Ramos (cell line): ENCODE measurements at regions not wholly inside any gene's neighbourhood (a gene's known extent, or its start where the extent isn't known, plus 50 kb on each side); places are given as distances from the start of the nearest gene placed in this dataset.
"Not testable (repeated sequence)": the region's sequence is repeated elsewhere in the genome, so short reads cannot be mapped to it uniquely, and the experiment has no call there.

ENCODE experiments used
- in situ Hi-C: fragments of 300-500 bp; cut with MboI; formaldehyde crosslinking; loops from one replicate; pipeline ENCODE4 v1.14.3; 2022; ENCODE audit warnings: low sequenced_read_pairs; ENCODE audit not compliant: unreplicated experiment

GRCh38 chr14:30348445-30348844 lies 210.5 kb upstream of the G2E3 start:
- in situ Hi-C loops = no loop called here

DNA sequence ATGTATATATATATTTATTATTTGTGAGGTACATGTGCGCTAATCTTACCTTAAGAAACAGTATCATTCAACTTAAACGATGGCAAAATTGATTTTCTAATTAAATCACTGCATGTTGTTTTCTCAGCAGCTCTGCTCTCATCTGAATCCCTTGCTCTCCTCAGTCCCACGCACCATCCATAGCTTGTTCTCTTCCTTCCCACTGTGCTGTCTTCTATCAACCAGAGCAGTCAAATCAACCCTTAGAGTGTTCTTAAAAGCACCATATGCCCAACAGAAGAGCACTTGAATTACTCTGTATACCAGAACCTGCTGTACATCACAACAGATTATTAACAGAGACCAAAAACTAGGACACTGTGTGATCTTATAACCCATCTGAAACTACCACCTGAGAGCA lies 209.4 kb upstream of the G2E3 start:
- in situ Hi-C loops = no loop called here

DNA sequence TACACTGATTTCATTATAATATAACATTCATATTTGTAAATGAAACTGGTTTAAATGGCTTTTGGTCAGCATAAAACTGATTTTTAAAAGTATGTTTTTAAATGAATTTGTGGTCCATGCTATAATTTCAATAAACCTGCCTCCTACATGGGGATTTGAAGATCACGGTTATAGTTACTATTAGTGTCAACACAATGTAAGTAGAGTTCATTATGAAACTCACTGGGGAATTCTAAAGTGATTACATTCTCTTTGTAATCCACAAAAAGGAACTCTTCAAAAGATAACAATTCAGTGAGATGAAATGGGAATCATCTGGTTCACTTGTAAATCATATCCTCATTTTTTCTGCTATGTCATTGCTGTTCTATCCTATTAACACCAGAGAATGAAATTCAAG lies 204.5 kb upstream of the G2E3 start:
- in situ Hi-C loops = no loop called here

DNA sequence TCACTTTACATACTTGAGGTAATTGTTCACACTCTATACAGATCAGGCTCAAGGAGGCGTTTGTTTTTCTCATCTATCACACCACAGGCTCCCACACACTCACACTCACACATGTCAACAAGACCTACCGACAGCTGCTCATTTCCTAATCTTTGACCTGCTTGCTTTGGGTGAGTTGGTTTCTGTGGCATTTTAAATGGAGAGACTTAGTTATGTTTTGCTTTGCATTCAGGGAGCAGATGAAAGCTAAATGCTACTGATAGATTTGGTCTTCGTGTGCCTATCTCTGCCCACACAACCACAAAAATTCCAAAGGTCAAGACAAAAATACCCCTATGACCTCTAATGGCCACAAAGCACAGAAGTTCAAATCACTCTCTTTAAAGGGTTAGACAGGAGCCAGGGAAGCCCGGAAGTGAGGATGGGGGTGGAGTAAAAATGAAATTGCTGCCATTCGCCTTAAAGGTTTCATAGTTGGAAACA lies 203.5 kb upstream of the G2E3 start:
- in situ Hi-C loops = no loop called here

DNA sequence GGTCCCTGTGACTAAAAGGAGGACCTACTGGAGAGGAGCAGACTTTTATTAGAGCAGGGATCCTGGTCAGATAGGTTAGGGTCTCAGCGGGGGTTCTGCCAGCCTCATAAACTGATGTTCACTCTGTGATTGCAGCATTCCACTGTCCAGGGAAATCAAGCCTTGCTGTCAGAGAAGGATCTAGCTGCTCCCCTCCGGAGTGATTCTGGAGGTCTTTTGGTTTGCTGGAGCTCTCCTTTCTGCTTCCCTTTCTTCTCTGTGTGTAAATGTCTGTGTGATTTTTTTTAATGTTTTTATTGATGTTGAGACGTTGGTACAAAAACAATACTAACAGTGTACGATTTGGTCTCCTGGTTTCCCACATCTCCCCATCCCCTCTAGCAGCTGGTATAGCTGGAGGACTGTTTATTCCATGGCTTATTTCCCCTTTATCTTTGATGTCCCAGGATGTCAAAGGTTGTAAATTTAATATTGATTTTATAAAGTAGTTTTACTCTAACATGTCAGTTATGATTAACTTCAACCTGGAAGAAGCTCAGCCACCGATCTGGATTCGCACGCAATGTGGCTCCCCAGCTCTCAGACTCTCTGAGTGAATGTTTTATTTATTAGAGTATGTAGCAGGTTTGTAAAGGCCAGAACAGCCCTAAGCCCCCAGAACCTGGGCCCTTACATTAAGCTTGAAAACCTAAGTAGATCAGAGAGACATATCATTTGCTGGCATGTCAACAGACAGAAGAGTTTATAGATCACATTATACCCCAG lies 202.3 kb upstream of the G2E3 start:
- in situ Hi-C loops = no loop called here

- in situ Hi-C loops = no loop called here
Observed at GRCh38 chr14:30357791-30358190, 201.2 kb upstream of the G2E3 start.

GRCh38 chr14:30362369-30363218 lies 196.4 kb upstream of the G2E3 start:
- in situ Hi-C loops = no loop called here

GRCh38 chr14:30363219-30363880 lies 195.6 kb upstream of the G2E3 start:
- in situ Hi-C loops = not testable (repeated sequence)

- in situ Hi-C loops = no loop called here
Observed at GRCh38 chr14:30369502-30370180, 189.3 kb upstream of the G2E3 start.

DNA sequence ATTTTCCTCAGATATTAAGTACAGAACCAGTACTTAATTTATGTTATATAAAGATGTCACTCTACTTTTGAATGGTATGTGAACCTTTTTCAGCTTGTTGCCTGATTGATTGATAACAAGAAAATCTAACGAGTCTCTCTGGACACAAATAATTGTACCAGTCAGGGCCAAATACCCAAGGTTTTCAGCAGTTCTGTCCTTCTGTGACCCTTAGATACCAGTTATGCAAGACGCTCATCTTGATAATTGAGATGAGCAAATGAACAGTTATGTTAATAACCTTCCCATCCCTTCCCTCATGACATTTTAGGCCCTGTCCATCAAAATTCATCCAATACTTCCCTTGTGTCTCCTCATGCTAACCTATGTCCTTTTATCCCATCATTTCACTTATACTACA lies 185.9 kb upstream of the G2E3 start:
- in situ Hi-C loops = no loop called here

- in situ Hi-C loops = no loop called here
Observed at GRCh38 chr14:30373526-30373925, 185.4 kb upstream of the G2E3 start.

DNA sequence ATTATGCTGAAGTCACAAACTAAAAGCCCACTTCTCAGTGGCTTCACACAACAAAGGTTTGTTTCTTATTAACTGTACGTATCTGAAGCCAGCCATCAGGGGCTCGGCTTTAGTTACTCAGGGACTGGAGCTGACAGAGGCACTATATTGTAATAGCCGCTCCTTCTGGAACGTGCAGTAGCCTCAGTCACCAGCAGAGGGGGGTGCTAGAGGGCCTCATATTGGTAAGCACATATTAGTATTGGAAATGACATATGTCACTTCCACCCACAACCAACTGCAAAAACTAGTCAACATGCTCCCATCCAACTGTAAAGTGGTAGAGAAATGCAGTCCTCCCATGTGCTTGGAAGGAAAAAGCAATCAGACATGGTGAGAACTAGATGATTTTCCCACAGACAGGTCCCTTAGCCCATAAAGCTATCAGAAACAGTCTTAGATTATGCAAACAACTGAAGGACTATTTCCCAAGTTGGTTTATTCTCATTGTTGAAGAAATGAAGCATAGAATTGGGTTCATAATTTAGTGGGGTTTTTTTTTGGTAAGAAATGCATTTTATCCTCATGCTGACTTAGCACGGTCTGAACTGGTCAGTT lies 183.6 kb upstream of the G2E3 start:
- in situ Hi-C loops = no loop called here

DNA sequence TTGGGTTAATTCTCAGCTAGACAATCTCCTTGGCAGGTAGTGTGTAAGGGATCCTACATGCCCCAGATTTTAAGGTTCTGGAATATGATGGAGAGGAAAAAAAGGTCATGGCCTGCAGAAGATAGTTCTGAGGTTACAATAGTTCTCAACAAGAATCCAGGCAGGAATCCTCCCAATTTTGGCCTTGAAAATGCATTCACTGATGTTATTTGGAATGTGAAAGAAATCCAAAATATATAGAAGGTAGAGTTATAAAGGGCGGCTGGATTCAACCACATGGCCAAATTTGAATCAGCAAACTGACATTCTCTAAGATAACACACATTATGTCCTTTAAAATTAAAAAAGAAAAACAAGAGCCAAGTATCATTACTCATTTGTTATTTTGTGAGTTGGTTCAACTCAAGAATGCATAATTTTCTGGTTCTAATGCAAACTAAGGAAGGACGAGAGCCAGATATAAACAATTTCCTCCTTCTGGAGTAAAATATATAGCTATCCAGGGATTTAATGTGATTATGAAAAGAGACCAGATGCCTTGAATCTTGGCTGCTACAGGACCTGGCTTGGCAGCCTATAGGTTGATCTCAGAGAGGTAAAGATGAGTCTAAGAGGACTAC lies 177.0 kb upstream of the G2E3 start:
- in situ Hi-C loops = no loop called here

- in situ Hi-C loops = no loop called here
Observed at GRCh38 chr14:30385925-30386324, 173.0 kb upstream of the G2E3 start.

DNA sequence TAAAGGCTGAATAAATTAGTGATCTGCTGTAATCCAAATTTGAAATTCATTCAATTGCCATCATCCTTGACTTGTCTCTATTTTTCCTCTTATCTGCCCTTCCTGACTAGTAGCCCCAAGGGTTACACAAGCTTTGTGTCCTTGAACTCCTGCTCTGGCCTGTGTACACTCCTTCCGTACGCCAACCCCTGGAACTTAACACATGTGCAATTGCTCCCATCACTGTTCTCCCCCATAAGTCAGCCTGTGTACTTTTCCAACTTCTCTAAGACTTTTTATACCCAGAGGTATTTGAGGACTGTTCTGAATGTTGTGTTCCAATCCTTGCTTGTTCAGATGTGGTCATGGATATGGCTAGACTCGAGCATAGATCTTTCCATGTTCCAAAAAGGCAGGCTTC lies 171.1 kb upstream of the G2E3 start:
- in situ Hi-C loops = no loop called here

DNA sequence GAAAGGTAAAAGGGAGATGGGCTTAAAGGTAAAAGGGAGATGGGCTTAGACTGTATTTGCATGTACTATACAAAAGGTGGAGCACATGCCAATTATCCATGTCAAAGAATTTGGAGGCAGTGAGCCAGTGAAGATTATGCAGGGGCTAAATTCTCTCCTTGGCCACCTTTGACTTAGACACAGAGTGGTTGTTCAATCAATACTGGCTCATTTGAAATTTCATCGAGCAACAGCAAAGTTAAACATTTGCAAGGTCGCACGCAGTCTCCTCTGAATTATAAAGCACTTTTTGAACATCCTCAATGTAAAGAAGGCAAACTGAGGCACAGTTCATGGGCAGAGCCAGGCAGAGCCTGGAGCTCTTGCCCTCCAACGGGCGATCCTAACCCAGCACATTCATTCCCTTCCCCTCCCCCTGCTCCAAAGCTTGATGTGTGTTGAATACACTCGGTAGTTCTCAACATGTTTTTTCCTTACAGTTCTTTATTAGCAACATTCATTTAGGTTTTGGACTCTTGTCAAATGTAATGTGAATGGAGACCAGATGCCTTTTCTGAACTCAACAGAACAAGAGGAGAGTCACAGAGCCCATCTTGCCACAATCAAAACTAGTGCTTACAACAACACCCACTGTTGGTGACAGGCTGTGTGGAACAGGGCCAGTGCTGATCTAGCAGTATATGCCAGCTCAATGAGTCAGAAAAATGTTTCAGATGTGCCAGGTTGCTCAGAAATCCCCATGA lies 169.7 kb upstream of the G2E3 start:
- in situ Hi-C loops = no loop called here

GRCh38 chr14:30389877-30390385 lies 169.0 kb upstream of the G2E3 start:
- in situ Hi-C loops = no loop called here

GRCh38 chr14:30395065-30395464 lies 163.9 kb upstream of the G2E3 start:
- in situ Hi-C loops = no loop called here

DNA sequence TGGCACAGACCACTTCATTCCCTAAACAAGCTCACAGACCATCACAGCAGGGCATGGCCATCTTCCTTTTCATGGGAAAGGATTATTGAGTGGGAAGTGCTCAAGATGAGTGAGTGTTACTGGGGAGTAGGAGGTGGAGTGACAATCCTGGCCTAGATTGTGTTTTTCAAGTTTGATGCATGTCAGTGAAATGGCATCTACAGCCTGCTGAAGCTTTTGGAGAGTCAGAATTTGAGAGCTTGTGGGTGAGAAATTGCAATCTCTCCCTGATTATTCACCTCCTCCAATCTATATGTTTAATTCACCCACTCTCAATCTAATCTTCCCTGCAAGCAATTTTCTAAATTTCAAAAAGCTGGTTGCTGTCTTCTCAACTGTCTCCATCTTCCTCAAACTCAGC lies 156.1 kb upstream of the G2E3 start:
- in situ Hi-C loops = no loop called here
